ENCODE measurements at regions not wholly inside any gene's neighbourhood (a gene's known extent, or its start where the extent isn't known, plus 50 kb on each side); places are given as distances from the start of the nearest gene placed in this dataset.
A peak's percentile ranks its signal among the peaks of the same experiment; 100 is the strongest.
"Not testable (repeated sequence)": the region's sequence is repeated elsewhere in the genome, so short reads cannot be mapped to it uniquely, and the experiment has no call there.

DNA sequence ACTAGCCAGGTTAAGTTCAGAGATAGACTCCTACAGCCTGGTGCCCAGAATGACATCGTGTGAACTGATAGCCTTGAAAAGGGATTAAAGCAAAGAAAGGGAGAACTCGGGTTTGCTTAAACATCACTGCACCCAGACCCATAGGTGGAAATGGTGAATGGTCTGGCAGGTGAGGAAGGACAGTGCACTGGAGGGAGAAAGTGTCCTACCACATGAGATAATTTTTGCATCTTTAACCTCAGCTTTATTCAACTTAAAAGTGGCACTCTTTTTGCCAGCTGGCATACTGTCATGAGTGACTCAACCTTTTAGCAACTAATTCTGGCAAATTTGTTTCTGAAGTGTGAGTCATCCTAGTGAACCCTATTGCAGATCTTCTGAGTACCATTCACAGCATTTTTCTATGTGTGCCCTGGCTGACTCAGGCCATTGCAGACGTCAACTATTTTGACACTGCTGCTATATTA lies 53.0 kb upstream of the DAPP1 start:
- peak; percentile 75 for DNase-seq (ENCODE audit: low spot score)

DNA sequence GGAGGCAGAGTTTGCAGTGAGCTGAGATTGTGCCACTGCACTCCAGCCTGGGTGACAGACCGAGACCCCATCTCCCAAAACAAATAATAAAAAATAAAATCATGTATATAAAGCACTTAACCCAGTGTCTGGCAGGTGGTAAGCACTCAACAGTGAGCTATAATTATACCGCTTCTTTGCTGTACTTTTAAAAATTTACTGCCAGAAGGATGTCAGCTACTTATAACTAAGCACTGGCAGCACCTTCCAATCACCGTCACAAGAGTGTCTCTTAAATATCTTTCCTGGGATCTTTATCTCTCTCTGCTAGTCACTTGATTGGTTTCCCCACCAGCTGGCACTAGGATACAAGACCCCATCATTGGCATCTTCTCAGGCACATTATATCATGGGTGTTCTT lies 53.9 kb upstream of the DAPP1 start:
- DNase-seq (ENCODE audit: low spot score), result no peak

DNA sequence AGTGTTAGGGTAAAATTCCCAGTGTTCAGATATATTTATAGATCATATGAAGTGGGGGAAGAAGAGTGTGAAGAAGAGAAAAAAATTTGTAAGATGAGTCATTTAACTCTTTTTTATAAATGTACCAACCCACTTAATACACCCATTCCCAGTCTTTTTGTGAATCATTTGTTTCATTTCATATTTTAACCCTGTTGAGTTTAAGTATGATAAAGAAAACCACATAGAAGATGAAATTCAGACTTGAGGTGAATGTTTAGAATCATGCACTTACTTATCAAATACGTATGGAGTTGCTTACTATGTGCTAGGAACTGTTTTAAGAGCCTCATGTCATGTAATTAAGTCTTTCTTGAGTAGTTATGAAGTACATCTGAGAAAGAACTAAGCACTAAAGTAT lies 56.6 kb upstream of the DAPP1 start:
- peak; percentile 6 for DNase-seq (ENCODE audit: low spot score)

DNA sequence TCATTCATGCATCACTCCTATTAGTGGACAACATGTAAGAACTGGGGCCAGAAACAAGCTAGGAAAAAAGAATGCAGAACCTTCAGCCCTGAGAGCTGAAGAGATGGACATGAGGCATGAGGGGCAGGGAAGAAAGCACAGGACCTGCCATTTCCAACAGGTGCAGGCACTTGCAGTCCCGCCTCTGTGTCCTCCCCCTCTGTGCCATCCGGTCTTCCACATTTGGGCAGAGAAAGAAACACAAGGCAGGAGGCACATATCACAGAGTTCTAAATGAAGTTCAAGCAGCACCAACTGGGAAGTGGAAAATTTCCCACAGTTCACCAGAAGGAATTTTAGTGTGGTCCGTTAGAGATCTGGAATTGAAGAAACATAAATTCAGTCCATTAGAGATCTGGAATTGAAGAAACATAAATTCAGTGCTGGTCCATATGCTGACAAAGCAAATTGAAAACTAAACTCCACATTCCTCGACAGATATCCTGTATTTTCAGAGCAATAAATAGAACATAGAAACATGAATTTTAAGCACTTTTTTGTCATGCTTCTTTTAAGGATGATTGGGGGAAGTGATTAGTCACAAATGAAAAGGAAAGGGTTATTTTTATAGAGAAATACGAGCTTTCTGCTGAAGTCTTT lies 57.2 kb upstream of the DAPP1 start:
- no peak for DNase-seq (ENCODE audit: low spot score)

DNA sequence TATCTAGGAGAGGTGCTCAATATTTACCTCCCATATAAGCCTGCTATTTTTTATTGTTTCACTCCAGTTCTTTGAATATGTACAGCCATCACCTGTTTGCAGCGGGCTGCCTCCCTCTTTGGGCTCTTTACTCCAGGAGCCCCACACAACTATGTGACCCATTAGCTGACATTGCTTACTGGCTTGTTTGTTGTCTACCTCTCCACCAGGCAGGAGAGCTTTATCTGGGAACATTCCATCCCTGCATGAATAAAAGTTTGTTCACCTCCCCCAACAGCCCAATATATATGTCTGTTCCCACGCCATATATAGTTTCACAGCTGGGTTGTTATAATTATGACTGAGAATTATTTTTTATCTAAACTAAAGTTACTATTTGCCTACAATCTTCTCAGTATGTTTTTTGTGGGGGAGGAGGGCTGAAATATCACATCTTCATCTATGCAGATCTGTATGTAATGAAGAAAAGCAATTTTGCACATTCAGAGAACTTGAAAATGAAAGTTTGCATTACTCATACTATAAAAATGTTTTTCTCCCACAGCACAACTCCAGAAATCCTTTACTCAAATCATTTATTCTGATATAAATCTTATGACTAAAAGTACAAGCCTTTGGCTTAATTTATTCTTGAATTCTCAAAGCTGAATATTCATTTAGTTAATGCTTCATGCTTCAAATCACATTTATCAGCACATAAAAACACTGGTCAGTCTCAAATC lies 61.2 kb upstream of the DAPP1 start:
- peak; percentile 7 for DNase-seq (ENCODE audit: low spot score)

DNA sequence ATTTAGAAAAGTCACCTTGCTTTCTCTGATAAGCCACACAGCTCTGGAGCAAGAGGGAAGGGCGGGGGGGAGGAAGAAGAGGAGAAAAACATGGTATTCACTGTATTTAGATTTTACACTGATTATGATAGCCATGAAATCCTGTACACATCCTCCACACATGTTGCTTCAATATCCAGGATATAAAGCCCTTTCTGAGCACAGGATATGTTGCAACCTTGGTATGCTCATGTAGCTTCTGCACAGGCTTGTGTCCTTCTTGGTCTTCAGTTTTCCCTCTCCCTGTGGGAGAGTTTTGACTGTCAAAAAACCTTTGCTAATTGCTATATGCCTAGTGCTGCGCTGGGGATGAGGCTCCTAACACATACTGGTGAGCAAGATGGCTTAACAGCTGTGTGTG lies 61.9 kb upstream of the DAPP1 start:
- no peak for DNase-seq (ENCODE audit: low spot score)

DNA sequence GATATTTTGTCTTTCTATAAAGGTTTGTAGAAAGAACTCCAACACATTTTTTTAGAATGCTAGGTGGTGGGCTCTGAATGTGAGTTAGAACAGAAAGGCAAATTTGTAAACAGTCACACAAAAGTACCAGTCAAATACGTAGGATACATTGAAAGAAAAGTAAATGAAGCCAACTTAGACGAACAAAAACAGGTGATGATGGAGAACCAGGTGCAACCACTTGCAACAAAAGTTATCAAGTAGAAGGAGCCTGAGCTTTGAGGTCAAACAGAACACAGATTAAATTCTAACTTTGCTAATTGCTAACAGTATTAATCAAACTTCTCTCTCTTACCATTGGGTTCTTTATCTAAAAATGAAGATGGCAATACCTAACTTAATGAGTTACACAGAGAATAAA lies 62.7 kb upstream of the DAPP1 start:
- no peak for DNase-seq (ENCODE audit: low spot score)

DNA sequence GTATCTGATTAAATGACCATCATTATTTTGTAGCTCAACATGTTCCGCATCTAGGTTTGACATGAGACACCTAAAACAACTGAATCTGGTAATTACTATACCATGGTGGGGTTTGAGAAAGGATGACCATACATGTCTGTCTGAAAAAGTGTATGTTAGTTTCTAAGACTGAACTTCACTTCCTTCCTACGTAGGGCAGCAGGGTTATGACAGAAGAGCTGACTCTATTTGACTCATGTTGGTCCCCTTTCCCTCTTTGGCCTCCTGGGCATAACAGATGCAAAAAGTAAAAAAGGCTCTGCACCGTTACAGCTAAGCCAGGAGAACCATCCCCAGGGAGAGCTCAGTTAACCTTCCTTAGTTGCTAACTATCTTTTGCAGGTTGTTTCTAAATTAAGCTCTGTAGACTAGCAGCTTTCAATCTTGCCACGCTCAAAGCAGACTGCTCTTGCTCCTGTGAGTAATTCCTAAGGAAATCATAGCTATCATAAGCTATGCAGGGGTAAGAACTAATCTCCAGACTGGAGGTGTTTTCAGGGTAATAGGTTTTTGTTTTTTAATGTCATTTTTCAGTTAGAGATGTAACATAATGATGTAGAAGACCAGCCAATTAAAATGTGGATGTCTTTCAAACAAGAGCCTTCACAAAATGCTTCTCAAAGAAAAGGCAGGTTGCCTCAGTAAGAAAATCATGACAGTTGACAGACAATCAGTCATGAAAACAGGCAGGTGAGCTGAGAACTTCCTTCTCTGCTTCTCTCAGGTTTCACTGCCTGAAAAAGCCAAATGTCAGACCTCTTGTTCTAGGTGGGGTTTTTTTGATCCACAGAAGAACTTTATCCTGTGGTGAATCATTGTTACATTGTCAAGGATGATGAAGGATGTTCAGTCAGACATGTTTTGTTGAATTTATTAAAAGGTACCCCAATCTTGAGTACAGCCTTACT lies 66.9 kb upstream of the DAPP1 start:
- no peak for DNase-seq (ENCODE audit: low spot score)

DNA sequence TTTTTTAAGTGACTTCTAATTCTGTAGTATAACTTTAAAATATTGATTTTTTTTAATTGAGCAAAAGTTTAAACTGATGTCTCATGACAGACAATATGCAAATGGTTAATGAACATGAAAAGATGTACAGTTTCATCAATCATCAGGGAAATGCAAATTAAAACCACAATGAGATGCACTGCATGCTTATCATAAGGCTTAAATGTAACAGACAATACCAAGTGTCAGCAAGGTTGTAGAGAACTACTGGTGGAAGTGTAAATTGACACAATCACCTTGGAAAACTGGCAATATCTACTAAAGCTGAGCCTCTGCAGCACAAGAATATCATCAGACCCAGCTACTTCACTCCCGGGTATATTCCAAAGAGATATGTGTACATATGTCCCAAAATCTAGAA lies 70.2 kb upstream of the DAPP1 start:
- no peak for DNase-seq (ENCODE audit: low spot score)

DNA sequence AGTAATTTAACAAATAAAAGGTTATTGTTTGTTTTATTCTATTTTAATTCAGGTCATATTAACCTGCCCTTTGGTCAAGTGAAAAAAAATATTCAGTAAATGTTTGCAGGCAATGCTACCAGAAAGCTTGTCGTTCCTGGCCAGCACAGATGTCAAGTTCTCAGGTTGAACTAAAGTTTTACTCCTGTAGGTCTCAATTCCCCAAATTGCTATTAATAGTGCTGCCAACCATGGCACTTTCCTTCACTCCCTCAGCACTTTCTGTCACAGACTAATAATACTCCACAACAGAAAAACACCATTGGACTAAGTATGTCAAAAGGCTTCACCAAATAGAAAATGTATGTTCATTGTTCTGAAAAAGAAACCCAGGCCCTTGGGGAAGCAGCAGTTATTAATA lies 79.2 kb upstream of the C4orf54 start:
- no peak for DNase-seq (ENCODE audit: low spot score)

DNA sequence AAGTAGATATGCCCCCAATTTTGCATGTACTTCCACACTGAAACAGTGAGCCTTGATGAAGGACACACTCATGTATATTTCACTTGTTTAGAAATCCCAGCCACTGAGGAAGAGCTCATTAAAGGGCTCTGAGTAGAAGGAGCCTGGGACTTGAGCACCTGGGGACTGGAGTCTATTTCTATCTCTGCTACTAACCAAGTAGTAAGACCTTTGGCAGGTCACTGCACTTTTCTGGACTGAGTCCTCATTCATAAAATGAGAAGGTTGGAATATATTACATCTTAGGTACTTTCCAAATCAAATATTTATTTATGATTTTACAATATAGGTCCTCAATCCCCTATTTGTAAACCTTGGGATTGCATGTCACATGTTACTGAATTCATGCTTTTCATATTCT lies 78.2 kb upstream of the C4orf54 start:
- no peak for DNase-seq (ENCODE audit: low spot score)

DNA sequence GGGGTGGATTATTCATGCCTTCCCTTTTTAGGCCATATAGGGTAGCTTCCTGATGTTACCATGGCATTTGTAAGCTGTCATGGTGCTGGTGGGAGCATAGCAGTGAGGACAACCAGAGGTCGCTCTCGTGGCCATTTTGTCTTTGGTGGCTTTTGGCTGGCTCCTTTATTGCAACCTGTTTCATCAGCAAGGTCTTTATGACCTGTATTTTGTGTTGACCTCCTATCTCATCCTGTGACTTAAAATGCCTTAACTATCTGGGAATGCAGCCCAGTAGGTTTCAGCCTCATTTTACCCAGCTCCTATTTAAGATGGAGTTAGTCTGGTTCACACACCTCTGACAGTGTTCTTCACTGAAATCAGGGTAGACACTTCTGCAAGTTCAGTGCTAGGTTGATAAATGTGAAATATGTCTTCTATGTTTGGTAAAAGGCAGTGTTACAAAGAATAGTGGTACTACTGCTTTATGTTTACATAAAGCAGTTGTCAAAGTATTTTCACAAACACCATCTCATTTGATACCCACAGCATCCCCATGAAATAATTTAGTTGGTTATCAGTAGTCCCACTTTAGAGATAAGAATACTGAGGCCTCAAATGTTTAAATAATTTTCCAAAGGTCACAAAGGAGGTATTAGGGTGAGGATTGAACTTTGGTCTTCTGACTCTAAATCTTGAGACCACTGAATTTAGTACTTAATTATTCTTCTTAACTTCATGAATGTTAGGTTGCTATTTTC lies 77.1 kb upstream of the C4orf54 start:
- DNase-seq (ENCODE audit: low spot score), result no peak

DNA sequence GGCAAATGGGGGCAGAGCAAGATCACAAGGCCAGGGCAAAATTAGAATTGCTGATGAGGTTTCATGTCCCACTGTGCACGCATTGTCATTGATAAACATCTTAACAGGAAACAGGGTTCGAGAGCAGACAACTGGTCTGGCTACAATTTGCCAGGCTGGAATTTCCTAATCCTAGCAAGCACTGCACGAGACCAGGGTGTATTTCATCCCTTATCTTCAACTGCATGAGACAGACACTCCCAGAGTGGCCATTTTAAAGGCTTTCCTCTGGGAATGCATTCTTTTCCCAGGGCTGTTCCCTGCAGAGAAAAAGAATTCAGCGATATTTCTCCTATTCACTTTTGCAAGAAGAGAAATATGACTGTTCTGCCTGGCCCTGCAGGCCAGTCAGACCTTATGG lies 75.8 kb upstream of the C4orf54 start:
- not testable (repeated sequence) for DNase-seq (ENCODE audit: low spot score)

DNA sequence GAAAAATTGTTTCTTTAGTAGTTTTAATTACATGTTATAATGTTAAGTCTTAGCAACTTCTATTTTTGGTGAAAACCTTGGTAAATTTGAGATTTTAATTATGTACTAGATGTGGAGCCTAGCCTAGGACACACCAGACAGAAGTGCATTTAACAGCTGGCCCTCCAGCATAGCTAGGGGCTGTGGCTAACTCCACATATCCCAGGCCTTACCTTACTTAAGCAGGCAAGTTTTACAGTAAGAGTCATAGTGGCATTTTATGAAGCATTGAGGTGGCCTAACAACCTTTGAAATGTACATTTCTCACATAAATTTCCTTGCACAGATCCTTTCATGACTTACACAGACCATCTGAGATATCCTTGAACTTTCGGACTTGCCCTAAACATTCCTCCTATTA lies 71.6 kb upstream of the C4orf54 start:
- no peak for DNase-seq (ENCODE audit: low spot score)

DNA sequence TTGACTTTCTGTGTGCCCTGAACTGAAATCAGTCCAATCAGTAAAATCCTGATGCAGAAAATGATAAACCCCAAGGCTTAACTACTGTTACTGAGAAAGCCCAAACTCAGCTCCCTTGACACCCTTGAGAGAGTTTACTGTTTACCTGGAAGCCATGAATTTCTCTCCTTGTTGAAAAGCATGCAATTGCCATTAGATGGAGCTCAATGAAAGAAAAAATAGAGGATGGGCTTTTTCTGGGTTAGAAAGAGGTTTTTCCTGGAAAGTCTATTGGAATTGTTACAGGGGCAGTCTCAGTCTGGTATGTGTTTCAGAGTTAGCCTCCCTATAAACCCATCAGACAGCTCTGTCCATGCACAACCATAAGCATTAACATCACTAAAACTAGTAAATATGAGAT lies 66.4 kb upstream of the C4orf54 start:
- no peak for DNase-seq (ENCODE audit: low spot score)

DNA sequence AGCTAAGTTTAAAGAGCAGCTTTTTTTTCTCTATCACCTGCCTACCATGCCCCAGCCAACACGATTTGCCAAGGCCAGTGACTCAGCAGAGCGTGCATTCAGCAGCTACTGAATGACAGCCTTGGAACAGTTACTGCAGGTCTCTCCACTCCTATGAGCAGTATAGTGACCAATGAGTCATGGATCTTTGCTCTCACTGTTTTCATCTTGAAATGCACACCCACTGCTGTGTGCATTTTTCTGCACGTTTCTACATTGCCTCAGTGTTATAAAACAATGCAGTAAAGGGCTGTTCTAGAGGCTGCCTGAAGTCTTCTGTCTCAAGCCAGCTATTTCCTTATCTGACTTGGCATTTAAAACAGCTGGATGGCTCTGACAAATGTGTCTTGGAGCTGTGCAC lies 66.0 kb upstream of the C4orf54 start:
- DNase-seq (ENCODE audit: low spot score), result peak; percentile 26

DNA sequence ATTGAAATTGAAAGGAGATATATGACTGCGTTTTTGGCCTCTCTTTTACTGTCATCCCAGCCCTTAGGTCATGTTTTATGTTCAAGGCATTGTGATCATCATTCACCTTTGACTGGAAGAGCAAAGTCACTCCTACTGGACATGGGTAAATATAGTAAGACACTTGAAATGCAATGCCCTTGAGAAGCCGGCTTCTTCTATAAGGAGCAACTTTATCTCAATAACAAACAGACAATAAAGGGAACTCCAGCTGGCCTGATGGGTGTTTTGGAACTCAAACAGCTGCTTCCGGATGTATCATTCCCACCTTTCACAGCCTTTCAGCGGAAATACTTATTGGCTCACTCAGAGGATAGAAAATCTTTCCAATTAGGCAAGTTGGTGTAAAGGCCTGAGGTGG lies 65.1 kb upstream of the C4orf54 start:
- no peak for DNase-seq (ENCODE audit: low spot score)

DNA sequence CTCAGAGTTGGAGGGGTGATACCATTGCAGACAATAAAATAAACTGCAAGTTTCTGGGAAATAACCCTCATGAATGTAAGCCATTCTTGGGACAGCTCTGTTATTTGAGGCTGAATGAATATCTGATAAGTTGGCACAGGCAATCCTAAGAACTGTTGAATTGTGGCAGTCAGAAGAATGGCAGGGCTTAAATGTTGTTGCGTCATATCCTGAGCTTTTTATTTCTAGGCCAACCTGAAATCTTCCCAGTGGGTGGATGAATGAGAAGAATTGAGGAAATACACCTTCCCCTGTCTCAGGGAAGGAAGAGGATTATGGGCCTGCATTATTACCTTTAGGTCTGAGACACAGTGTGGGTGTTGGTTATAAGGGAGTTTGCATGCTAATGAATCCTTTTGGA lies 64.4 kb upstream of the C4orf54 start:
- DNase-seq (ENCODE audit: low spot score), result no peak

DNA sequence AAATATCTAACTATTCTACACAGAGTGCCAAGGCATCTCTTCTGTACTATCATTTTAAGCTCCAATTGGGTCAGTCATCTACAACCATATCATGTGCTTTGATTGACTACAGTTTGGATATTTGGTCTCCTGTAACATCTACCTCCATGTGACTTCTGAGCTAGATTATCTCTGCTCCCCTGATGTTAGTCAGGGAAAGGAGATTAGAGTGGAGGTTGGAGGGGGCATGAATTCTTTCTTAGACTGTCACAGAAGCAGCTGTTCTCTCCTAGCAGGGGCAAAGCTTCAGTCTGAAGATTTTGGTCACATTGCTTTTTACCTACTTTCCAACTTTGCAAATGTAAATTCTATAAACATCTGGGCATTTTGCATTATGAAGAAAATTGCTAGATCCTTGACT lies 62.6 kb upstream of the C4orf54 start:
- DNase-seq (ENCODE audit: low spot score), result no peak

DNA sequence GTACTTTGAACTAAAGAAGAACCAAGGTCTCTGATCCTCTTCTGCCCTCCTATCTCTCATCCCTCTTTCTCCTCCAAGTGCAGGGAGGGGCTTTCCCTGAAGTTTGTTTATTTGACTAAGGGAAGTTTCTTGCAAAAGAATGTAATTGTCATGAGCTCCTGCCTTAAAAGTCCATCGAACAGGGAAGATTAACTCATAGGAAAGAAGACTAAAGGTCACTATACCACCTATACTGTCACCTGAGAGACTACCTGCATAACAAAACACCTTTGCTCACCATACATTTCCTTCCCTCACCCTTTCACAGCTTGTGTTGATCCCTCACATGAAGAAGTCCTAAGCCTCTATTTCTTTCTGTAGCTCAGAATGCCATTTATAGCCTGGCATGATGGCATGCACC lies 59.4 kb upstream of the C4orf54 start:
- DNase-seq (ENCODE audit: low spot score), result no peak

DNA sequence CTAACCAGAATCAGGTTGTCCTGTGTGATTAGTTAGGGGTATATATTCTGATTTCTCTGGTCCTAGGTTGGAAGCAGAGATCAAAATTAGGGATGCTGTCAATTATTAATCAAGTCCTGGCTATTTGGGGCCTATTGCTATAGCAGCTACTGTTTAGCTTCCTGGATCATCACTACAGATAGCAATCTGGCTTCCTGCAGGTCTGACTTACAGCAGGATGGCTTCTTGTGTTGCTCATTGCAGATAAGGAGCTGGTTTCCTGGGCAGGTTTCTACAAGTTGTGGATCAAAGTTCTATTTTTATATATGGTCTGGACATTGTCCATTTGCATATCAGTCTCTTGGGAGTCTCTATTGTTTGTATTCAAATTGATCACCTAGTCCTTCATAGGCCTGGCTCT lies 57.7 kb upstream of the C4orf54 start:
- DNase-seq (ENCODE audit: low spot score), result no peak

DNA sequence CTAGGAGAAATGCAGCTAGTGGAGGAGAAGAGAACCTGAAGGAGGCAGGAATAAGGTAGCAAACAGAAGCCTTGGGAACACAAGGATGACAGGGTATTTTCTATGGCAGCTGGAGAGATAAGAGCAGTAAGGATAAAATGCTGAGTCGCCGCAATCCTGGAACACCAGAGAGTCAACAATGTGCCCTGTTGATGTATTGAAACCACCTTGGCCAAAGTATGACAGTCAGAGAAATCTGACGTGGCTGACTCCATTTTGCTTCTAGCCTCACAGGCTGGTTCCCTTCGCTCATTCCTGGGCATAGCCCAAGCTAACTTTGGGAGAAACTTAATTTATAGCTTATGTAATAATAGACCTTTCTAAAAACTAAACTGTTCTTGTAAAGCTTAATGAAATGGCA lies 56.6 kb upstream of the C4orf54 start:
- DNase-seq (ENCODE audit: low spot score), result no peak

All from activated CD4-positive, alpha-beta T cell treated with anti-CD3 and anti-CD28 coated beads, Interleukin-2, Interleukin-4, amounts not matched to agents 100 ng/mL and 50 ng/mL, durations not matched to agents 16 hours and 8 hours (primary cell).